K562 (cell line): ENCODE measurements at regions not wholly inside any gene's neighbourhood (a gene's known extent, or its start where the extent isn't known, plus 50 kb on each side); places are given as distances from the start of the nearest gene placed in this dataset.
A peak's percentile ranks its signal among the peaks of the same experiment; 100 is the strongest.

ENCODE experiments used
- CBFA2T3 ChIP-seq: fragments of 450-650 bp; IDR thresholded peaks from 2 replicates; pipeline ENCODE4 v1.6.1; 2017
- DPF2 ChIP-seq: fragments of 450-650 bp; IDR thresholded peaks from 2 replicates; pipeline ENCODE4 v1.6.1; 2016
- HCFC1 ChIP-seq: IDR thresholded peaks from 2 replicates; pipeline ENCODE4 v1.6.1; 2012; ENCODE audit warnings: low read depth, low read length, improper control_type of control experiment
- KDM1A ChIP-seq, 2 experiments: fragments of 450-650 bp; IDR thresholded peaks; 2 replicates each; pipeline ENCODE4 v1.6.1; 2016; ENCODE audit warnings: mild to moderate bottlenecking in 2 of 2
- NCOR1 ChIP-seq: fragments of 450-650 bp; IDR thresholded peaks from 2 replicates; pipeline ENCODE4 v1.6.1; 2016; ENCODE audit warnings: mild to moderate bottlenecking, moderate library complexity
- RBM34 ChIP-seq: fragments of 200-400 bp; formaldehyde crosslinking; IDR thresholded peaks from 2 replicates; pipeline ENCODE4 v1.6.1; 2018; ENCODE audit warnings: low read length, borderline replicate concordance; ENCODE audit not compliant: insufficient read depth
- TAL1 ChIP-seq: fragments of 450-650 bp; IDR thresholded peaks from 2 replicates; pipeline ENCODE4 v1.6.1; 2016; ENCODE audit warnings: mild to moderate bottlenecking
- TCF3 ChIP-seq: sonication (generic); formaldehyde crosslinking; IDR thresholded peaks from 2 replicates; pipeline ENCODE4 v1.4.0; 2020; ENCODE audit warnings: mild to moderate bottlenecking, missing genetic modification reagents
- TEAD4 ChIP-seq, 2 experiments: sonication (generic) in 1 of 2; formaldehyde crosslinking in 1 of 2; IDR thresholded peaks; 2 replicates each; pipeline versions ENCODE4 v1.6.1 to v1.8.0; 2012 to 2022; ENCODE audit warnings: borderline replicate concordance in 1 of 2, inconsistent platforms in 1 of 2, low read length in 1 of 2, mild to moderate bottlenecking in 1 of 2, missing genetic modification reagents in 1 of 2
- ZNF184 ChIP-seq: sonication (generic); formaldehyde crosslinking; IDR thresholded peaks from 2 replicates; pipeline ENCODE4 v1.5.0; 2020; ENCODE audit warnings: missing genetic modification reagents
- ZNF224 ChIP-seq: sonication (generic); formaldehyde crosslinking; IDR thresholded peaks from 2 replicates; pipeline ENCODE4 v1.8.0; 2022; ENCODE audit warnings: mild to moderate bottlenecking, missing genetic modification reagents
- ZNF282 ChIP-seq: sonication (generic); formaldehyde crosslinking; IDR thresholded peaks from 2 replicates; pipeline ENCODE4 v1.8.1; 2023; ENCODE audit warnings: missing genetic modification reagents
- TF ChIP-seq, protein P1 (sequence below), 2 experiments: IDR thresholded peaks in 1 of 2; conservative IDR thresholded peaks in 1 of 2; 2 replicates each; pipeline ENCODE4 v1.6.1; 2016; ENCODE audit warnings: low read depth in 2 of 2, mild to moderate bottlenecking in 1 of 2, missing compliant biosample characterization in 1 of 2, missing genetic modification characterization in 1 of 2, moderate library complexity in 1 of 2

GRCh38 chr15:87731630-87732029, 524.9 kb downstream of the NTRK3 start (continued):
- TF ChIP-seq TEAD4 (IDR thresholded peaks at IDR 0.05; ENCODE audit: low read length): peak; percentile 67
- TF ChIP-seq TEAD4 (CRISPR knock-in tag; IDR thresholded peaks at IDR 0.05; ENCODE audit: borderline replicate concordance): no peak
- no peak for TF ChIP-seq HCFC1
- TF ChIP-seq TCF3 (CRISPR knock-in tag): peak; percentile 68
- no peak for TF ChIP-seq RBM34
- TF ChIP-seq DPF2: peak; percentile 40; the same call in 1 of the 2 replicates
- TF ChIP-seq ZNF184 (CRISPR knock-in tag): no peak
- peak; percentile 60; the same call in 1 of the 2 replicates for TF ChIP-seq NCOR1
- peak; percentile 86 for TF ChIP-seq CBFA2T3
- TF ChIP-seq KDM1A (IDR thresholded peaks at IDR 0.05): 0 out of 4 replicates have a peak, but pooled peaks have one; percentile 22 to 35
- TF ChIP-seq, protein P1, sequence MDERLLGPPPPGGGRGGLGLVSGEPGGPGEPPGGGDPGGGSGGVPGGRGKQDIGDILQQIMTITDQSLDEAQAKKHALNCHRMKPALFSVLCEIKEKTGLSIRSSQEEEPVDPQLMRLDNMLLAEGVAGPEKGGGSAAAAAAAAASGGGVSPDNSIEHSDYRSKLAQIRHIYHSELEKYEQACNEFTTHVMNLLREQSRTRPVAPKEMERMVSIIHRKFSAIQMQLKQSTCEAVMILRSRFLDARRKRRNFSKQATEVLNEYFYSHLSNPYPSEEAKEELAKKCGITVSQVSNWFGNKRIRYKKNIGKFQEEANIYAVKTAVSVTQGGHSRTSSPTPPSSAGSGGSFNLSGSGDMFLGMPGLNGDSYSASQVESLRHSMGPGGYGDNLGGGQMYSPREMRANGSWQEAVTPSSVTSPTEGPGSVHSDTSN (CRISPR knock-in tag; IDR thresholded peaks at IDR 0.05; ENCODE audit: low read depth): no peak
- TF ChIP-seq, protein P1 (tag; conservative IDR thresholded peaks at IDR 0.05; ENCODE audit: low read depth): 0 out of 2 replicates have a peak, but pooled peaks have one; percentile 9
- no peak for TF ChIP-seq ZNF224 (CRISPR knock-in tag)
- no peak for TF ChIP-seq ZNF282 (CRISPR knock-in tag)
- TF ChIP-seq TAL1: peak; percentile 64
